Cardiac fibroblast (primary cell): ENCODE measurements at regions not wholly inside any gene's neighbourhood (a gene's known extent, or its start where the extent isn't known, plus 50 kb on each side); places are given as distances from the start of the nearest gene placed in this dataset.

Experiments used
- DNase-seq, 2 donors: peaks; one replicate each; pipeline versions ENCODE4 v3.0.0 to v3.0.0-alpha.2; 2010; ENCODE audit warnings: low read depth in 2 of 2
- H3K4me3 ChIP-seq, 2 donors: replicated peaks in 1 of 2; 1 replicate in 1 of 2; 2 replicates in 1 of 2; pipeline ENCODE4 v1.5.1; 2011; ENCODE audit warnings: low read depth in 2 of 2, low read length in 2 of 2, mild to moderate bottlenecking in 2 of 2, moderate library complexity in 1 of 2
- TF ChIP-seq, protein P1 (sequence below): IDR thresholded peaks from one replicate; pipeline ENCODE4 v1.5.1; 2011; ENCODE audit warnings: low read depth, mild to moderate bottlenecking, low read length, inconsistent platforms

DNA sequence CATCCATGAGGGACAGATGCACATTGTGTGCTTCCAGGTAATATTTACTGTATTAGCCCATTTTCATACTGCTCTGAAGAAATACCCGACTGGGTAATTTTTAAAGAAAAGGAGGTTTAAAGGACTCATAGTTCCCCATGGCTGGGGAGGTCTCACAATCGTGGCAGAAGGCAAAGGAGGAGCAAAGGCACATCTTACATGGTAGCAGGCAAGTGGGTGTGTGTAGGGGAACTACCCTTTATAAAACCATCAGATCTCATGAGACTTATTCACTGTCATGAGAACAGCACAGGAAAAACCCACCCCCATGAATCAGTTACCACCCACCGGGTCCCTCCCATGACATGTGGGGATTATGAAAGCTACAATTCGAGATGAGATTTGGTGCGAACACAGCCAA, 148.8 kb upstream of the FBXL17 start:
- TF ChIP-seq, protein P1, sequence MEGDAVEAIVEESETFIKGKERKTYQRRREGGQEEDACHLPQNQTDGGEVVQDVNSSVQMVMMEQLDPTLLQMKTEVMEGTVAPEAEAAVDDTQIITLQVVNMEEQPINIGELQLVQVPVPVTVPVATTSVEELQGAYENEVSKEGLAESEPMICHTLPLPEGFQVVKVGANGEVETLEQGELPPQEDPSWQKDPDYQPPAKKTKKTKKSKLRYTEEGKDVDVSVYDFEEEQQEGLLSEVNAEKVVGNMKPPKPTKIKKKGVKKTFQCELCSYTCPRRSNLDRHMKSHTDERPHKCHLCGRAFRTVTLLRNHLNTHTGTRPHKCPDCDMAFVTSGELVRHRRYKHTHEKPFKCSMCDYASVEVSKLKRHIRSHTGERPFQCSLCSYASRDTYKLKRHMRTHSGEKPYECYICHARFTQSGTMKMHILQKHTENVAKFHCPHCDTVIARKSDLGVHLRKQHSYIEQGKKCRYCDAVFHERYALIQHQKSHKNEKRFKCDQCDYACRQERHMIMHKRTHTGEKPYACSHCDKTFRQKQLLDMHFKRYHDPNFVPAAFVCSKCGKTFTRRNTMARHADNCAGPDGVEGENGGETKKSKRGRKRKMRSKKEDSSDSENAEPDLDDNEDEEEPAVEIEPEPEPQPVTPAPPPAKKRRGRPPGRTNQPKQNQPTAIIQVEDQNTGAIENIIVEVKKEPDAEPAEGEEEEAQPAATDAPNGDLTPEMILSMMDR: no peak
- H3K4me3 ChIP-seq: no peak overlapping the region
- no peak for DNase-seq

GRCh38 chr5:108529381-108529780, 147.5 kb upstream of the FBXL17 start:
- DNase-seq: peak; percentile 23 to 49
- H3K4me3 ChIP-seq: no peak overlapping the region
- TF ChIP-seq, protein P1: no peak

DNA sequence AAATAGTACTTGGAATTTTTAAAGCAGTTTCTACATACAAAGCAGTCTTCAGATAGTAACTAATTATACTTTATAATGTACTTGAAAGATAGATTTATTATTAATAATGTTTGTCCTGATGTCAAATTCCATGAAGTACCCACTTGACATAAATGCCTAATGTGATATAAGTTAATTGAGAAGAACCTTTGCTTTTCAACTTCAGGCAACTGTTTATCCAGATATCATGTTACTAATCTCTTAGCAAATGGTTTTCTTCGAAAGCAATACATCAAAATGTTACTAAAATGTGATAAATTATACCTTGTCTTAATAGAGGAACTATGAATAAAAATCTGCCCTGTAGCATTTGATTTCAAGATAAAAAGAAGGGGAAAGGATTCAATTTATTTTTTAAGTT, 146.8 kb upstream of the FBXL17 start:
- TF ChIP-seq, protein P1: no peak
- no peak for DNase-seq
- H3K4me3 ChIP-seq: no peak overlapping the region

DNA sequence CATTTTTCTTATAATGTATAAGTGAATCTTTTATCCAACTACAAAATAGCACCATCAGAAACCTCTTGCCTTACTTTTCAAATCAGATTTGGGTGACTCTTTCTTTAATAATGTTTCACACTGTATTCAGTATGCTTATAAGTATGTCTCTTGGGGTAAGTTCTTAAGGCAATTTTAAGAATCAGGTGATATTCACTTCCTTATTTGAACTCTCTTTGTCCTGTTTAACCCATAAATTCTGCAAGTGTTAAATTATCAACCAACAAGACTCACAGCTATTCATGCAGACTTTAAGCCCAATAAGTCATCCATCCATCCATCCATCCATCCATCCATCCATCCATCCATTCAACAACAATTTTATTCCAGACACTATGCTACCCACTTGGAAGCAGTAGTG, 142.7 kb upstream of the FBXL17 start:
- DNase-seq: no peak
- TF ChIP-seq, protein P1: no peak

DNA sequence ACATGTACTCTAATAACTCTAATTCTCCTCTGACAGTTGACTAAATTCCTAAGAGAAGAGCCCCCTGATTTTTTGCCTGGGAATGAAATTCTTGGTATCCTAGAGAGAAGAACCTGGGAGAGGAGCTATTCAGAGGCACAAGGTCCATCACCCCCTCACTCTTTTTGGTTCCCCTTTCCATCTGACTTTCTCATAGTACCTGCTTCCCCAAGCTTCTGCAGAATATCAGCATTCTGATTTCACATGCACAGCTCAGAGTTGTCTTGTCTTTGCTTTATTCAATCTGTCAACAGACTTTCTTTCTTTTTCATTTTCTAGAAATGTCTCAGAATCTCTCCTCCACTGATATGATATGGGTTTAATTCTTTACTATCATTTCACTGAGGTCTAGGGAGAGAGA, 141.5 kb upstream of the FBXL17 start:
- TF ChIP-seq, protein P1: no peak
- H3K4me3 ChIP-seq: no peak overlapping the region
- no peak for DNase-seq

More for the DNA sequence above, 142.7 kb upstream of the FBXL17 start:
- H3K4me3 ChIP-seq: no peak overlapping the region

- peak; percentile 78 for DNase-seq
- TF ChIP-seq, protein P1: peak; percentile 75
- H3K4me3 ChIP-seq: no peak overlapping the region
These were observed 140.1 kb upstream of the FBXL17 start for GRCh38 chr5:108521841-108522506.
